Erythroblast (primary cell): ENCODE measurements at regions not wholly inside any gene's neighbourhood (a gene's known extent, or its start where the extent isn't known, plus 50 kb on each side); places are given as distances from the start of the nearest gene placed in this dataset.

Source experiments
- GATA1 ChIP-seq: IDR thresholded peaks from 2 replicates; pipeline ENCODE4 v1.6.1; 2011; ENCODE audit warnings: low read depth, mild to moderate bottlenecking, control low read depth, low read length, moderate library complexity
- POLR2A ChIP-seq: IDR thresholded peaks from 2 replicates; pipeline ENCODE4 v1.6.1; 2011; ENCODE audit warnings: mild to moderate bottlenecking, low read length

GRCh38 chr15:39317225-39317624 lies 263.7 kb upstream of the THBS1 start:
- TF ChIP-seq POLR2A: no peak
- no peak for TF ChIP-seq GATA1
